ENCODE measurements at regions not wholly inside any gene's neighbourhood (a gene's known extent, or its start where the extent isn't known, plus 50 kb on each side); places are given as distances from the start of the nearest gene placed in this dataset.

DNA sequence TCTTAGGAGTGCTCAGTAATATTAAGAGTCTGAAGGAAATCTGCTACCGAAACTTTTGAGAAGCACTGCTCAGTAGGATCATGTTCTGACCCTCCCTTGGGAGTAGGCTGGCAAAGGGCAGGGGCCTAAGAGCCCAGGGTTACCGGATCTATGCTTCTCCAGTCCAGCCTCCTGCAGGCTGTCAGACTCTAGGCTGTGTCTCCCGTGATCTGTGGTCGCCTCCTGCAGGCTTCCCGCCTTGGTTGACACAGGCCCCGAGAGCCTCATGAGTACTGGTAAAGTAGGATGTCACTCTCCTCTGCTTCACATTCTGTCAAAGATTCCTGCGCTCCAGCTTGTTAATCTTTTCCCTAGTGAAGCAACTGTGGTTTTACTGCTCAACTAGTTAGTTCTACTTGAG, 647.8 kb upstream of the RAB6C start:
- CTCF ChIA-PET, result no interaction called here
- 90% methylated on average over 7 of the region's 7 CpGs for WGBS (ENCODE audit: insufficient coverage)
- Histone ChIP-seq H3K9me3 (ENCODE audit: control extremely low read depth in 1 of 5, control insufficient read depth in 4 of 5, insufficient read depth in 2 of 5, low read depth in 1 of 5, low read length in 4 of 5) (peaks cover 0 to 2% (median 0%) of the 10 kb centered on the region in 5 experiments), H3K4me3 (ENCODE audit: control insufficient read depth in 1 of 7, extremely low read depth in 1 of 7, insufficient read depth in 4 of 7, low read depth in 2 of 7, low read length in 6 of 7) (no peak overlapping the region), H3K27me3 (replicated peaks in 2 of 5; ENCODE audit: control insufficient read depth in 4 of 5, insufficient read depth in 5 of 5, low read length in 4 of 5) (peaks cover 0 to 3% (median 0%) of the 10 kb centered on the region in 5 experiments), H3K27ac (ENCODE audit: insufficient read depth in 1 of 2, low read depth in 1 of 2, low read length in 2 of 2, poor library complexity in 1 of 2, severe bottlenecking in 2 of 2) (no peak overlapping the region), H3K36me3 (ENCODE audit: control insufficient read depth in 4 of 4, insufficient read depth in 4 of 4, low read length in 3 of 4) (no peaks in the 10 kb centered on the region), H3K4me1 (ENCODE audit: control extremely low read depth in 1 of 4, control insufficient read depth in 4 of 4, insufficient read depth in 4 of 4, low read length in 3 of 4) (no peaks in the 10 kb centered on the region)
- POLR2A ChIA-PET, result no interaction called here
- DNase-seq, result no peak

- Histone ChIP-seq H3K4me1 (ENCODE audit: control extremely low read depth in 1 of 4, control insufficient read depth in 4 of 4, insufficient read depth in 4 of 4, low read length in 3 of 4) (no peaks in the 10 kb centered on the region), H3K4me3 (ENCODE audit: control insufficient read depth in 1 of 7, extremely low read depth in 1 of 7, insufficient read depth in 4 of 7, low read depth in 2 of 7, low read length in 6 of 7) (no peak overlapping the region), H3K27me3 (replicated peaks in 2 of 5; ENCODE audit: control insufficient read depth in 4 of 5, insufficient read depth in 5 of 5, low read length in 4 of 5) (peaks cover 0 to 3% (median 0%) of the 10 kb centered on the region in 5 experiments), H3K9me3 (ENCODE audit: control extremely low read depth in 1 of 5, control insufficient read depth in 4 of 5, insufficient read depth in 2 of 5, low read depth in 1 of 5, low read length in 4 of 5) (peaks cover 0 to 2% (median 0%) of the 10 kb centered on the region in 5 experiments), H3K36me3 (ENCODE audit: control insufficient read depth in 4 of 4, insufficient read depth in 4 of 4, low read length in 3 of 4) (no peaks in the 10 kb centered on the region), H3K27ac (ENCODE audit: insufficient read depth in 1 of 2, low read depth in 1 of 2, low read length in 2 of 2, poor library complexity in 1 of 2, severe bottlenecking in 2 of 2) (no peak overlapping the region)
- ChIA-PET CTCF (no interaction called here), POLR2A (no interaction called here)
- DNase-seq, result no peak
- WGBS (ENCODE audit: insufficient coverage), result 79% methylated on average over 3 of the region's 5 CpGs
Measured at GRCh38 chr2:129334128-129334527, 645.3 kb upstream of the RAB6C start.

DNA sequence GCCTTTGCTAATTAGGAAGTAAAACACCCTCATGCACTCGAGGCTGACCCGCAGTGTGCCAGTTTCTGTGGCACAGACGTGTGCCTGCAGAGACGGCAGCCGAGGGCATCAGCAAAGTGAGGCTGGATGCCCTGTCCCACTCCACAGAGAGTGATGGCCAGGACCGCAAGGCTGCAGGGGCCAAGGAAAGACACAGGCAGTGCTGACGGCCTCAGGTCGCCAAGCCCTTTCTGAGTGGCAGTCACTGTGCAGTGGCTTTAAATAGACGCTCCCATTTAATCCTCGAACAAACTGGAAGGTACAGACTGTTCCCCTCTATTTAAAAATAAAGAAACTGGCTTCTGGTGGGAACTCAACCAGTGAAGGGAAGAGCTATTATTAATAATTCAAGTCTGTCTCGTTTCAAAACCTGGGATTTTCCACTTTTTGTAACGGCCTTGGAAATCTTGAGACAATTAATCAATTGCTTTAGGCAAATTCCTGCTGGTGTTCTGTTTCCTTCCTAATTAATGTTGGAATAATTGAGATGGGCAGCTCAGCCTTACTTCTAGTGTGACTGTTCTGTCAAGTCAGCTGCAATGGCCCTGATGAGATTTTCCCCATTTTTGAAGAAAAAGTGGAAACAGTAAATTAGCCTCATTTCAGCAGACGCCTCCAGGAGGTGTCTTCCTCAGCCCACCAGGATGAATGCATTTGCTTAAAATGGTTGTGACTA, 644.6 kb upstream of the RAB6C start:
- Histone ChIP-seq H3K36me3 (ENCODE audit: control insufficient read depth in 4 of 4, insufficient read depth in 4 of 4, low read length in 3 of 4) (no peaks in the 10 kb centered on the region), H3K4me1 (ENCODE audit: control extremely low read depth in 1 of 4, control insufficient read depth in 4 of 4, insufficient read depth in 4 of 4, low read length in 3 of 4) (no peaks in the 10 kb centered on the region), H3K27ac (ENCODE audit: insufficient read depth in 1 of 2, low read depth in 1 of 2, low read length in 2 of 2, poor library complexity in 1 of 2, severe bottlenecking in 2 of 2) (no peak overlapping the region), H3K27me3 (replicated peaks in 2 of 5; ENCODE audit: control insufficient read depth in 4 of 5, insufficient read depth in 5 of 5, low read length in 4 of 5) (peaks cover 0 to 3% (median 0%) of the 10 kb centered on the region in 5 experiments), H3K9me3 (ENCODE audit: control extremely low read depth in 1 of 5, control insufficient read depth in 4 of 5, insufficient read depth in 2 of 5, low read depth in 1 of 5, low read length in 4 of 5) (no peaks in the 10 kb centered on the region), H3K4me3 (ENCODE audit: control insufficient read depth in 1 of 7, extremely low read depth in 1 of 7, insufficient read depth in 4 of 7, low read depth in 2 of 7, low read length in 6 of 7) (no peak overlapping the region)
- ChIA-PET POLR2A (no interaction called here), CTCF (no interaction called here)
- WGBS (ENCODE audit: insufficient coverage), result 76% methylated on average over 11 of the region's 13 CpGs
- no peak for DNase-seq

- Histone ChIP-seq H3K36me3 (ENCODE audit: control insufficient read depth in 4 of 4, insufficient read depth in 4 of 4, low read length in 3 of 4) (no peaks in the 10 kb centered on the region), H3K9me3 (ENCODE audit: control extremely low read depth in 1 of 5, control insufficient read depth in 4 of 5, insufficient read depth in 2 of 5, low read depth in 1 of 5, low read length in 4 of 5) (peaks cover 0 to 5% (median 0%) of the 10 kb centered on the region in 5 experiments), H3K4me1 (ENCODE audit: control extremely low read depth in 1 of 4, control insufficient read depth in 4 of 4, insufficient read depth in 4 of 4, low read length in 3 of 4) (no peaks in the 10 kb centered on the region), H3K27me3 (replicated peaks in 2 of 5; ENCODE audit: control insufficient read depth in 4 of 5, insufficient read depth in 5 of 5, low read length in 4 of 5) (peaks cover 0 to 3% (median 0%) of the 10 kb centered on the region in 5 experiments), H3K27ac (ENCODE audit: insufficient read depth in 1 of 2, low read depth in 1 of 2, low read length in 2 of 2, poor library complexity in 1 of 2, severe bottlenecking in 2 of 2) (no peak overlapping the region), H3K4me3 (ENCODE audit: control insufficient read depth in 1 of 7, extremely low read depth in 1 of 7, insufficient read depth in 4 of 7, low read depth in 2 of 7, low read length in 6 of 7) (no peak overlapping the region)
- no peak for DNase-seq
- CTCF ChIA-PET, result no interaction called here
- 67% methylated on average over 1 of the region's 1 CpG for WGBS (ENCODE audit: insufficient coverage)
- POLR2A ChIA-PET, result no interaction called here
Measured at GRCh38 chr2:129336276-129336675, 643.2 kb upstream of the RAB6C start.

DNA sequence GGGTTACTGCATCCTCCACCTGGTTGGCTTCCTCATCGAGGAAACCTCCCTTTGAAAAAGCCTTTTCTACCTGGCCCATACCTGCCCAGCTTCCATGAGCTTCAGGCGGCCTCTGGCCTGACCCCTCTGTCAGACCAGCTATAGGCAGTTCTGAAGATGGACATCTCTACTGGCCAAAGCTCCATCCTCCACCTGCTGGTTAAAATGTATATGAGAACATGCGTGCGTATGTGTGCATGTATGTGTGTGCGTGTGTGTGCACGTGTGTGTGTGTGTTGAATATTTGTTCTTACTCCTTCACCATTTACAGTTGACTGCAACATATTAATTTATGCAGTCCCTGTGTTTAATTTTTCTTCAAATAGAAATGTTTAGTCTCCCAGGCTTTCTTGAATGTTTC, 642.4 kb upstream of the RAB6C start:
- peaks cover 0 to 5% (median 0%) of the 10 kb centered on the region in 5 experiments for H3K9me3 ChIP-seq (ENCODE audit: control extremely low read depth in 1 of 5, control insufficient read depth in 4 of 5, insufficient read depth in 2 of 5, low read depth in 1 of 5, low read length in 4 of 5)
- 100% methylated on average over 2 of the region's 6 CpGs for WGBS (ENCODE audit: insufficient coverage)
- H3K27ac ChIP-seq (ENCODE audit: insufficient read depth in 1 of 2, low read depth in 1 of 2, low read length in 2 of 2, poor library complexity in 1 of 2, severe bottlenecking in 2 of 2), result no peak overlapping the region
- peaks cover 0 to 3% (median 0%) of the 10 kb centered on the region in 5 experiments for H3K27me3 ChIP-seq (replicated peaks in 2 of 5; ENCODE audit: control insufficient read depth in 4 of 5, insufficient read depth in 5 of 5, low read length in 4 of 5)
- DNase-seq, result no peak
- no peak overlapping the region for H3K4me3 ChIP-seq (ENCODE audit: control insufficient read depth in 1 of 7, extremely low read depth in 1 of 7, insufficient read depth in 4 of 7, low read depth in 2 of 7, low read length in 6 of 7)
- no peaks in the 10 kb centered on the region for H3K36me3 ChIP-seq (ENCODE audit: control insufficient read depth in 4 of 4, insufficient read depth in 4 of 4, low read length in 3 of 4)
- H3K4me1 ChIP-seq (ENCODE audit: control extremely low read depth in 1 of 4, control insufficient read depth in 4 of 4, insufficient read depth in 4 of 4, low read length in 3 of 4), result no peaks in the 10 kb centered on the region
- CTCF ChIA-PET, result no interaction called here
- POLR2A ChIA-PET, result no interaction called here

DNA sequence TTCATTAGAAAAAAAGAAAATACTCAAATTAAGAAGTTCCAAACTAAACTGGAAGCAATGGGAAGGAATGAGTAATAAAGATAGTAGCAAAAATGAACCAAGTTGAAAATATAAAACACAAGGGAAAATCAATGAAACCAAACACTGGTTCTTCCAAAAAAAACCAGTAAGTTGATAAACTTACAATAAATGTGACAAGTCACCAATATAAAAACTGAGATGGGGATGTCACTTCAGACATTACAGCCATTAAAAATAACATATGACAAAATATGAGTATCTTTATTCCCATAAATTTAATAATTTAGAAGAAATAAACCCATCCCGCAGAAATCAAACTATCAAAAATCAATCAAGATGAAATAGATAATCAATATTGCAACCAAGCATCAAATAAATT, 633.9 kb upstream of the RAB6C start:
- POLR2A ChIA-PET, result no interaction called here
- Histone ChIP-seq H3K4me3 (ENCODE audit: control insufficient read depth in 1 of 7, extremely low read depth in 1 of 7, insufficient read depth in 4 of 7, low read depth in 2 of 7, low read length in 6 of 7) (no peak overlapping the region), H3K36me3 (ENCODE audit: control insufficient read depth in 4 of 4, insufficient read depth in 4 of 4, low read length in 3 of 4) (no peaks in the 10 kb centered on the region), H3K9me3 (ENCODE audit: control extremely low read depth in 1 of 5, control insufficient read depth in 4 of 5, insufficient read depth in 2 of 5, low read depth in 1 of 5, low read length in 4 of 5) (peaks cover 0 to 4% (median 0%) of the 10 kb centered on the region in 5 experiments), H3K27ac (ENCODE audit: insufficient read depth in 1 of 2, low read depth in 1 of 2, low read length in 2 of 2, poor library complexity in 1 of 2, severe bottlenecking in 2 of 2) (no peak overlapping the region), H3K4me1 (ENCODE audit: control extremely low read depth in 1 of 4, control insufficient read depth in 4 of 4, insufficient read depth in 4 of 4, low read length in 3 of 4) (no peaks in the 10 kb centered on the region), H3K27me3 (replicated peaks in 2 of 5; ENCODE audit: control insufficient read depth in 4 of 5, insufficient read depth in 5 of 5, low read length in 4 of 5) (peaks cover 0 to 6% (median 0%) of the 10 kb centered on the region in 5 experiments)
- CTCF ChIA-PET, result interaction anchor here (0.6 kb wide), 1 partner anchor 10 kb away, joined by 3 read pairs; no protein-coding TSS in a partner anchor
- no peak for DNase-seq
- no CpG with 5 or more reads among the region's 1 CpG for WGBS (ENCODE audit: insufficient coverage)

- H3K4me3 ChIP-seq (ENCODE audit: control insufficient read depth in 1 of 7, extremely low read depth in 1 of 7, insufficient read depth in 4 of 7, low read depth in 2 of 7, low read length in 6 of 7), result no peak overlapping the region
- H3K27me3 ChIP-seq (replicated peaks in 2 of 5; ENCODE audit: control insufficient read depth in 4 of 5, insufficient read depth in 5 of 5, low read length in 4 of 5), result peaks cover 0 to 5% (median 0%) of the 10 kb centered on the region in 5 experiments
- no peaks in the 10 kb centered on the region for H3K36me3 ChIP-seq (ENCODE audit: control insufficient read depth in 4 of 4, insufficient read depth in 4 of 4, low read length in 3 of 4)
- DNase-seq, result no peak
- WGBS (ENCODE audit: insufficient coverage), result 77% methylated on average over 10 of the region's 11 CpGs
- no peaks in the 10 kb centered on the region for H3K4me1 ChIP-seq (ENCODE audit: control extremely low read depth in 1 of 4, control insufficient read depth in 4 of 4, insufficient read depth in 4 of 4, low read length in 3 of 4)
- no peak overlapping the region for H3K27ac ChIP-seq (ENCODE audit: insufficient read depth in 1 of 2, low read depth in 1 of 2, low read length in 2 of 2, poor library complexity in 1 of 2, severe bottlenecking in 2 of 2)
- ChIA-PET POLR2A (no interaction called here), CTCF (interaction anchor here (0.8 kb wide), 1 partner anchor 9 kb away, joined by 3 read pairs; no protein-coding TSS in a partner anchor)
- peaks cover 0 to 2% (median 0%) of the 10 kb centered on the region in 5 experiments for H3K9me3 ChIP-seq (ENCODE audit: control extremely low read depth in 1 of 5, control insufficient read depth in 4 of 5, insufficient read depth in 2 of 5, low read depth in 1 of 5, low read length in 4 of 5)
Measured at GRCh38 chr2:129347486-129348217, 631.8 kb upstream of the RAB6C start.
